ENCODE measurements at regions not wholly inside any gene's neighbourhood (a gene's known extent, or its start where the extent isn't known, plus 50 kb on each side); places are given as distances from the start of the nearest gene placed in this dataset.

DNA sequence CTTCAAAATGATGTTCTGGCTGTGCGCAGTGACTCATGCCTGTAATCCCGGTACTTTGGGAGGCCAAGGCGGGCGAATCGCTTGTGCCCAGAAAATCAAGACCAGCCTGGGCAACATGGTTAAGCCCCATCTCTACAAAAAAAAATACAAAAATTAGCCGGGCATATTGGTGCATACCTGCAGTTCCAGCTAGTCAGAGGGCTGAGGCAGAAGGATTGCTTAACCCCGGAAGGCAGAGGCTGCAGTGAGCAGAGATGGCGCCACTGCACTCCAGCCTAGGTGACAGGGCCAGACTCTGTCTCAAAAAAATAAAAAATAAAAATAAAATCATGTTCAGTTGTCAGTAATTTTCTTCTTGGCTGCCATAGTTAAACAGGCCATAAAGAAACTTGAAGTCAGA, 245.9 kb upstream of the USP15 start:
- intact Hi-C loops (cut with DNase I): no loop called here
- TF ChIP-seq, protein P1, sequence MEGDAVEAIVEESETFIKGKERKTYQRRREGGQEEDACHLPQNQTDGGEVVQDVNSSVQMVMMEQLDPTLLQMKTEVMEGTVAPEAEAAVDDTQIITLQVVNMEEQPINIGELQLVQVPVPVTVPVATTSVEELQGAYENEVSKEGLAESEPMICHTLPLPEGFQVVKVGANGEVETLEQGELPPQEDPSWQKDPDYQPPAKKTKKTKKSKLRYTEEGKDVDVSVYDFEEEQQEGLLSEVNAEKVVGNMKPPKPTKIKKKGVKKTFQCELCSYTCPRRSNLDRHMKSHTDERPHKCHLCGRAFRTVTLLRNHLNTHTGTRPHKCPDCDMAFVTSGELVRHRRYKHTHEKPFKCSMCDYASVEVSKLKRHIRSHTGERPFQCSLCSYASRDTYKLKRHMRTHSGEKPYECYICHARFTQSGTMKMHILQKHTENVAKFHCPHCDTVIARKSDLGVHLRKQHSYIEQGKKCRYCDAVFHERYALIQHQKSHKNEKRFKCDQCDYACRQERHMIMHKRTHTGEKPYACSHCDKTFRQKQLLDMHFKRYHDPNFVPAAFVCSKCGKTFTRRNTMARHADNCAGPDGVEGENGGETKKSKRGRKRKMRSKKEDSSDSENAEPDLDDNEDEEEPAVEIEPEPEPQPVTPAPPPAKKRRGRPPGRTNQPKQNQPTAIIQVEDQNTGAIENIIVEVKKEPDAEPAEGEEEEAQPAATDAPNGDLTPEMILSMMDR (IDR thresholded peaks at IDR 0.05): no peak

DNA sequence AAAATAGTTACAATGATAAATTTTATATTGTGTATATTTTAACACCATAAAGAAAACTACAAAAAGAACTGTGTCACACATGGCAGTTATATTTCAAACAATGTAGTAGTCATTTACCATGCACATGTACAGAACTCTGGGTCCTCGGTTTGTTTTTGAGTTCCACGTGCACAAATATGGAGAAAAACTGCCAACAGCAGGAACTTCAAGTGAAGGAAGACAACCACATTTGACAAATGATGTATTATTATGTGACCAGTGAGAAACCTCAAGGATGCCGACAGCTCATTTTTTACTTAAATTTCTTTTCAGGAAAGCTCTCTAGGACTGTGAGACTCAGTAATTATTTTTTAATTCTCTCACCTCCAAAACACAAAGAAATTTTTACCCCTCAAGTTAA, 244.2 kb upstream of the USP15 start:
- no peak overlapping the region for H3K9ac ChIP-seq (ENCODE audit: low read depth in 2 of 2, low read length in 2 of 2)
- intact Hi-C loops (cut with DNase I): no loop called here
- H3K27me3 ChIP-seq: no peaks in the 10 kb centered on the region
- H3K9me3 ChIP-seq: no peaks in the 10 kb centered on the region
- no peaks in the 10 kb centered on the region for H3K36me3 ChIP-seq
- DNase-seq: no peak
- no peaks in the 10 kb centered on the region for H3K4me1 ChIP-seq
- H3K4me3 ChIP-seq: no peak overlapping the region
- no peak overlapping the region for H3K27ac ChIP-seq
- TF ChIP-seq, protein P1 (IDR thresholded peaks at IDR 0.05): no peak

More for the DNA sequence above, 245.9 kb upstream of the USP15 start:
- Histone ChIP-seq H3K36me3 (no peaks in the 10 kb centered on the region), H3K4me1 (no peaks in the 10 kb centered on the region), H3K9me3 (no peaks in the 10 kb centered on the region), H3K4me3 (no peak overlapping the region), H3K27me3 (no peaks in the 10 kb centered on the region), H3K27ac (no peak overlapping the region), H3K9ac (ENCODE audit: low read depth in 2 of 2, low read length in 2 of 2) (no peak overlapping the region)
- no peak for DNase-seq

DNA sequence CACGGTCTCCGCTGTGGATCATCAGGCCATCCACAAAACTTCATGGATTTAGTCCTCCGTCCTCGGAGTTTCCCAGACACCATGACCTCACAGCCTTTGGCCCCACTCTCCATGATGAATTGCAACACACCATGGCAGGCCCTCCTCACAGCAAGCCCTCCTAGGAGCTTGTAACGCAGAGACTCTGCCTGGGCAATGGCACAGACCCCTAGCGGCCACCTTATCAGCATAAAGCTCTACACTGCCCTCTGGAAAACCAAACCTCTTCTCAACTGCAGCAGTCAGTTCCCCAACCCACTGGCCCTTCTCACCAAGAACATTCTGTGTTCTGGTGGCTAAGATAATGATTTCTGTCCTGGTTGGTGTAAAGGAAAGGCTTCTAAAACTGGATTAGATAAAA, 238.4 kb upstream of the USP15 start:
- no peaks in the 10 kb centered on the region for H3K9me3 ChIP-seq
- H3K4me1 ChIP-seq: no peaks in the 10 kb centered on the region
- no peak overlapping the region for H3K4me3 ChIP-seq
- no peak overlapping the region for H3K27ac ChIP-seq
- TF ChIP-seq, protein P1 (IDR thresholded peaks at IDR 0.05): no peak
- H3K27me3 ChIP-seq: no peaks in the 10 kb centered on the region
- H3K36me3 ChIP-seq: no peaks in the 10 kb centered on the region
- intact Hi-C loops (cut with DNase I): no loop called here
- no peak overlapping the region for H3K9ac ChIP-seq (ENCODE audit: low read depth in 2 of 2, low read length in 2 of 2)
- no peak for DNase-seq

DNA sequence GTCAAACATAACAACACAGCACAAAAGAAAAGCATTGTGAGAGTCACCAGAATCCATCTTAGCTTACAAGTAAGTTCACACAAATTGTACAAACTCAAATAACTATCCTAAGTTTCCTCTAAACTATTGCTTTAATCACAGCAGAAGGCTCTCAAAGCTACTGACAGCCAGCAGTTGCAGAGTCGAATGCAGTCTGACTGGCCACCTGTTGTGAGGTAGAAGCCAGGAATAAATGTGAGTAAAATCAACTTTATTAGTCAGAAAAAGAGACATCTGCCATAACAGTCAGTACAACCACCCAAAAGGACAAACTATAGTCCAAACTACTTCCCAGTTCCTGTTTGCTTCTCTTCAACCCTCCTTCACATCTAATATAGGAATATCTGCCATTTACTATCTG, 231.7 kb upstream of the USP15 start:
- Histone ChIP-seq H3K27ac (no peak overlapping the region), H3K9me3 (no peaks in the 10 kb centered on the region), H3K36me3 (no peaks in the 10 kb centered on the region), H3K4me1 (no peaks in the 10 kb centered on the region), H3K9ac (ENCODE audit: low read depth in 2 of 2, low read length in 2 of 2) (no peak overlapping the region), H3K27me3 (no peaks in the 10 kb centered on the region), H3K4me3 (no peak overlapping the region)
- intact Hi-C loops (cut with DNase I): no loop called here
- TF ChIP-seq, protein P1 (IDR thresholded peaks at IDR 0.05): no peak
- DNase-seq: no peak

DNA sequence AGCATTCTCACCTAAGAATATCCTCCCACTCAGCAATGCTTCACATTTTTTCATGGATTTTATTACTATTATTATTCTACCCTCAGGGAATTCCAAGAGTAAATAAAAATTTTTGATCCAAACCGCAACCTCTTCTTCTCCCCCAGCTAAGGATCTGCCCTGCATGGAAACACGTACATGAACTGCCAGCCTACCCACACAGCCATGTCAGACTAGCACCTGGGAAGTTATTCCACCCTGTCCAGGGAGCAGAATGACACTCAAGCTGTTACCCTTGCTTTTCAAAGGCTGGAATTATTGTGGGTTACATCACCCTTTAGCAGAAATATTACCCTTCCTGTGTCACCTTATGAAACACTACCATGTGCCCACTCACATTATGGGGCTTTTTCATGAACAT, 227.3 kb upstream of the USP15 start:
- Histone ChIP-seq H3K27ac (no peak overlapping the region), H3K9ac (ENCODE audit: low read depth in 2 of 2, low read length in 2 of 2) (no peak overlapping the region), H3K4me3 (no peak overlapping the region), H3K36me3 (no peaks in the 10 kb centered on the region), H3K4me1 (no peaks in the 10 kb centered on the region), H3K27me3 (no peaks in the 10 kb centered on the region), H3K9me3 (no peaks in the 10 kb centered on the region)
- no peak for DNase-seq
- TF ChIP-seq, protein P1 (IDR thresholded peaks at IDR 0.05): no peak
- intact Hi-C loops (cut with DNase I): no loop called here

Data from colonic mucosa (tissue), 4 donors.